H1 (cell line): ENCODE measurements at regions not wholly inside any gene's neighbourhood (a gene's known extent, or its start where the extent isn't known, plus 50 kb on each side); places are given as distances from the start of the nearest gene placed in this dataset.

Experiments
- ASH2L ChIP-seq: fragments of 200-600, 300-600 bp; sonication (generic); IDR thresholded peaks from one replicate; pipeline ENCODE4 v1.7.1; 2017; ENCODE audit warnings: low read length
- CHD1 ChIP-seq: IDR thresholded peaks from 2 replicates; pipeline ENCODE4 v1.6.1; 2012; ENCODE audit warnings: low read depth, low read length, improper control_type of control experiment
- CTBP2 ChIP-seq: IDR thresholded peaks from 2 replicates; pipeline ENCODE4 v1.7.0; 2011; ENCODE audit warnings: borderline replicate concordance, mild to moderate bottlenecking, moderate library complexity, mixed read lengths, low read length; ENCODE audit not compliant: insufficient read depth, insufficient read length
- GABPA ChIP-seq: IDR thresholded peaks from 2 replicates; pipeline ENCODE4 v1.6.1; 2011; ENCODE audit warnings: mild to moderate bottlenecking, low read length, moderate library complexity, borderline replicate concordance; ENCODE audit not compliant: insufficient read depth

DNA sequence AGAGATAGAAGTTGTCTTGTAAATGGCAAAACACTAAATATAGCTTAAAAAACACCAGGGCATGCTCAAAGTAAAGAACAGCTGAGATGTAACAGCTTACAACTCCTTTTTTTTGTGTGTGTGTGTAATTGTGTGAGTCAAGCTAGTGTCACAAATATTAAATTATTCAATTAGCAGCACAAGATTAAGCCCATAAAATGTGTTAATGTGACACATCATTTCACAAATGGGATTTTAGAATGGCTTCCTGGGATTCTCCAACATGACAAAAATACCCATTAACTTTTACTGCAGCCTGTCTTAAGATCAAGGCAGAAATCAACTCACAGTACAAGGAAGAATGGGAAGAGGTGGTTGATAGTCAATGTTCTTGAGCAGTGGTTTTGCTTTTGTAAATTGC, 251.4 kb downstream of the KIF20B start (continued):
- TF ChIP-seq CTBP2 (no peak), ASH2L (no peak), CHD1 (no peak), GABPA (no peak)
